HEK293T (cell line): ENCODE measurements at regions not wholly inside any gene's neighbourhood (a gene's known extent, or its start where the extent isn't known, plus 50 kb on each side); places are given as distances from the start of the nearest gene placed in this dataset.

Experiments used
- CTCF ChIA-PET: fragments of 350-600 bp; formaldehyde crosslinking; extraction: SDS; loops from one replicate; lab custom pipeline; 2021; ENCODE audit warnings: antibody characterized with exemption, inconsistent platforms; lab: Yijun Ruan, JAX
- POLR2A ChIA-PET: fragments of 350-600 bp; formaldehyde crosslinking; extraction: SDS; loops from one replicate; lab custom pipeline; 2020; ENCODE audit warnings: antibody characterized with exemption, inconsistent platforms; lab: Yijun Ruan, JAX
- DNase-seq: peaks from one replicate; pipeline ENCODE4 v3.0.0; 2012; ENCODE audit warnings: mixed read lengths; ENCODE audit errors: extremely low spot score
- ARNT ChIP-seq: fragments of 450-650 bp; IDR thresholded peaks from 2 replicates; pipeline ENCODE4 v1.6.1; 2017; ENCODE audit warnings: mild to moderate bottlenecking
- BHLHE40 ChIP-seq: fragments of 450-650 bp; IDR thresholded peaks from 2 replicates; pipeline ENCODE4 v1.6.1; 2016; ENCODE audit warnings: mild to moderate bottlenecking, moderate library complexity, borderline replicate concordance
- CTBP1 ChIP-seq: fragments of 450-650 bp; IDR thresholded peaks from 2 replicates; pipeline ENCODE4 v1.6.1; 2016; ENCODE audit warnings: borderline replicate concordance
- ELF4 ChIP-seq: fragments of 450-650 bp; IDR thresholded peaks from 2 replicates; pipeline ENCODE4 v1.6.1; 2017; ENCODE audit warnings: antibody characterized with exemption
- FOXA1 ChIP-seq: fragments of 450-650 bp; IDR thresholded peaks from 2 replicates; pipeline ENCODE4 v1.6.1; 2016; ENCODE audit warnings: mild to moderate bottlenecking
- FOXK2 ChIP-seq: fragments of 450-650 bp; IDR thresholded peaks from 2 replicates; pipeline ENCODE4 v1.6.1; 2016; ENCODE audit warnings: mild to moderate bottlenecking
- FOXM1 ChIP-seq: fragments of 450-650 bp; IDR thresholded peaks from 2 replicates; pipeline ENCODE4 v1.6.1; 2017; ENCODE audit warnings: mild to moderate bottlenecking, borderline replicate concordance
- HDGF ChIP-seq: fragments of 450-650 bp; IDR thresholded peaks from 2 replicates; pipeline ENCODE4 v1.6.1; 2017; ENCODE audit warnings: antibody characterized with exemption, borderline replicate concordance
- L3MBTL2 ChIP-seq: fragments of 450-650 bp; conservative IDR thresholded peaks from 2 replicates; pipeline ENCODE4 v1.6.1; 2016; ENCODE audit warnings: mild to moderate bottlenecking
- LEF1 ChIP-seq: fragments of 450-650 bp; IDR thresholded peaks from 2 replicates; pipeline ENCODE4 v1.6.1; 2017; ENCODE audit warnings: mild to moderate bottlenecking, borderline replicate concordance
- NFRKB ChIP-seq: fragments of 450-650 bp; IDR thresholded peaks from 2 replicates; pipeline ENCODE4 v1.6.1; 2016; ENCODE audit warnings: mild to moderate bottlenecking, moderate library complexity
- PKNOX1 ChIP-seq: fragments of 450-650 bp; IDR thresholded peaks from 2 replicates; pipeline ENCODE4 v1.6.1; 2016
- SP1 ChIP-seq: fragments of 450-650 bp; IDR thresholded peaks from 2 replicates; pipeline ENCODE4 v1.6.1; 2017
- SUZ12 ChIP-seq: fragments of 450-650 bp; IDR thresholded peaks from 2 replicates; pipeline ENCODE4 v1.6.1; 2016; ENCODE audit warnings: mild to moderate bottlenecking
- TARDBP ChIP-seq: fragments of 450-650 bp; IDR thresholded peaks from 2 replicates; pipeline ENCODE4 v1.6.1; 2016
- ZNF384 ChIP-seq: fragments of 450-650 bp; IDR thresholded peaks from 2 replicates; pipeline ENCODE4 v1.6.1; 2016

GRCh38 chr2:46846536-46846935, 69.1 kb downstream of the MCFD2 start:
- CTCF ChIA-PET = no interaction called here
- TF ChIP-seq FOXM1 = no peak
- no peak for TF ChIP-seq SUZ12
- TF ChIP-seq FOXK2 = no peak
- no peak for TF ChIP-seq CTBP1
- TF ChIP-seq HDGF = no peak
- TF ChIP-seq SP1 = no peak
- TF ChIP-seq ARNT = no peak
- no peak for TF ChIP-seq L3MBTL2
- TF ChIP-seq LEF1 = no peak
- no peak for TF ChIP-seq PKNOX1
- no peak for TF ChIP-seq NFRKB
- no peak for TF ChIP-seq TARDBP
- TF ChIP-seq FOXA1 = no peak
- no peak for TF ChIP-seq ELF4
- no peak for TF ChIP-seq BHLHE40
- no peak for TF ChIP-seq ZNF384
- POLR2A ChIA-PET = no interaction called here
- no peak for DNase-seq

- no peak for DNase-seq
- TF ChIP-seq NFRKB = no peak
- ChIA-PET POLR2A (no interaction called here), CTCF (no interaction called here)
These were observed 69.8 kb downstream of the MCFD2 start for GRCh38 chr2:46845542-46846486.

- no peak for DNase-seq
- CTCF ChIA-PET = no interaction called here
- POLR2A ChIA-PET = no interaction called here
- TF ChIP-seq CTBP1 = no peak
These were observed 71.2 kb downstream of the MCFD2 start for GRCh38 chr2:46844443-46844842.

GRCh38 chr2:46844034-46844433, 71.6 kb downstream of the MCFD2 start:
- no peak for DNase-seq
- ChIA-PET CTCF (no interaction called here), POLR2A (no interaction called here)
- TF ChIP-seq L3MBTL2 (no peak), ZNF384 (no peak), SP1 (no peak), PKNOX1 (no peak), ELF4 (no peak), NFRKB (no peak)

GRCh38 chr2:46843316-46843715, 72.3 kb downstream of the MCFD2 start:
- POLR2A ChIA-PET = no interaction called here
- TF ChIP-seq CTBP1 = no peak
- no peak for TF ChIP-seq BHLHE40
- no peak for TF ChIP-seq FOXA1
- no peak for TF ChIP-seq L3MBTL2
- TF ChIP-seq FOXK2 = no peak
- no peak for TF ChIP-seq PKNOX1
- no peak for TF ChIP-seq HDGF
- no peak for TF ChIP-seq TARDBP
- TF ChIP-seq FOXM1 = no peak
- no peak for TF ChIP-seq SUZ12
- no peak for TF ChIP-seq SP1
- TF ChIP-seq NFRKB = no peak
- no peak for TF ChIP-seq ARNT
- TF ChIP-seq LEF1 = no peak
- no peak for TF ChIP-seq ELF4
- TF ChIP-seq ZNF384 = no peak
- CTCF ChIA-PET = no interaction called here
- no peak for DNase-seq

GRCh38 chr2:46842876-46843275, 72.7 kb downstream of the MCFD2 start:
- no peak for TF ChIP-seq SP1
- no peak for TF ChIP-seq FOXM1
- no peak for TF ChIP-seq CTBP1
- TF ChIP-seq L3MBTL2 = no peak
- no peak for TF ChIP-seq PKNOX1
- TF ChIP-seq FOXA1 = no peak
- TF ChIP-seq NFRKB = no peak
- TF ChIP-seq FOXK2 = no peak
- TF ChIP-seq HDGF = no peak
- TF ChIP-seq ARNT = no peak
- TF ChIP-seq LEF1 = no peak
- TF ChIP-seq BHLHE40 = no peak
- TF ChIP-seq TARDBP = no peak
- TF ChIP-seq ELF4 = no peak
- TF ChIP-seq SUZ12 = no peak
- POLR2A ChIA-PET = no interaction called here
- CTCF ChIA-PET = no interaction called here
- no peak for DNase-seq
